ENCODE measurements at regions not wholly inside any gene's neighbourhood (a gene's known extent, or its start where the extent isn't known, plus 50 kb on each side); places are given as distances from the start of the nearest gene placed in this dataset.
"Not testable (repeated sequence)": the region's sequence is repeated elsewhere in the genome, so short reads cannot be mapped to it uniquely, and the experiment has no call there.

- no peaks in the 10 kb centered on the region for H3K9me2 ChIP-seq (replicated peaks; ENCODE audit: low read depth, low read length)
- no peaks in the 10 kb centered on the region for H3K36me3 ChIP-seq (ENCODE audit: insufficient read depth, low read length)
- H3K9me3 ChIP-seq (ENCODE audit: insufficient read depth, low read depth, low read length): no peaks in the 10 kb centered on the region
- no peaks in the 10 kb centered on the region for H3F3A ChIP-seq (ENCODE audit: low read depth)
- H2AFZ ChIP-seq (ENCODE audit: low read length): no peak overlapping the region
- no peak overlapping the region for H3K4me2 ChIP-seq (ENCODE audit: low read depth, low read length, poor library complexity, severe bottlenecking)
- H4K20me1 ChIP-seq (ENCODE audit: insufficient read depth, low read length, poor library complexity, severe bottlenecking): no peaks in the 10 kb centered on the region
- H3K4me3 ChIP-seq (ENCODE audit: low read length, poor library complexity, severe bottlenecking): no peak overlapping the region
- no peak overlapping the region for H3K9ac ChIP-seq (ENCODE audit: low read depth, low read length, poor library complexity, severe bottlenecking)
- H3K79me2 ChIP-seq (ENCODE audit: insufficient read depth, low read length): no peaks in the 10 kb centered on the region
- H3K4me1 ChIP-seq (ENCODE audit: insufficient read depth, low read length, poor library complexity, severe bottlenecking): no peaks in the 10 kb centered on the region
- H3K27me3 ChIP-seq (ENCODE audit: insufficient read depth, low read length, poor library complexity, severe bottlenecking): no peaks in the 10 kb centered on the region
- TF ChIP-seq EZH2phosphoT487 (IDR thresholded peaks at IDR 0.05; ENCODE audit: borderline replicate concordance): no peak
- TF ChIP-seq CTCF (conservative IDR thresholded peaks at IDR 0.05; ENCODE audit: low read length): no peak
These were observed 73.5 kb upstream of the CXorf66 start for GRCh38 chrX:140038842-140039241.

GRCh38 chrX:140034916-140035315, 69.6 kb upstream of the CXorf66 start:
- H3K4me3 ChIP-seq (ENCODE audit: low read length, poor library complexity, severe bottlenecking): no peak overlapping the region
- TF ChIP-seq CTCF (conservative IDR thresholded peaks at IDR 0.05; ENCODE audit: low read length) (0 out of 2 replicates have a peak, but pooled peaks have one; percentile 22), EZH2phosphoT487 (IDR thresholded peaks at IDR 0.05; ENCODE audit: borderline replicate concordance) (no peak)
- no peaks in the 10 kb centered on the region for H4K20me1 ChIP-seq (ENCODE audit: insufficient read depth, low read length, poor library complexity, severe bottlenecking)
- no peaks in the 10 kb centered on the region for H3F3A ChIP-seq (ENCODE audit: low read depth)
- H3K9me2 ChIP-seq (replicated peaks; ENCODE audit: low read depth, low read length): no peaks in the 10 kb centered on the region
- no peak overlapping the region for H3K4me2 ChIP-seq (ENCODE audit: low read depth, low read length, poor library complexity, severe bottlenecking)
- no peak overlapping the region for H2AFZ ChIP-seq (ENCODE audit: low read length)
- no peaks in the 10 kb centered on the region for H3K9me3 ChIP-seq (ENCODE audit: insufficient read depth, low read depth, low read length)
- no peaks in the 10 kb centered on the region for H3K4me1 ChIP-seq (ENCODE audit: insufficient read depth, low read length, poor library complexity, severe bottlenecking)
- no peaks in the 10 kb centered on the region for H3K36me3 ChIP-seq (ENCODE audit: insufficient read depth, low read length)
- no peaks in the 10 kb centered on the region for H3K79me2 ChIP-seq (ENCODE audit: insufficient read depth, low read length)
- no peak overlapping the region for H3K9ac ChIP-seq (ENCODE audit: low read depth, low read length, poor library complexity, severe bottlenecking)
- no peaks in the 10 kb centered on the region for H3K27me3 ChIP-seq (ENCODE audit: insufficient read depth, low read length, poor library complexity, severe bottlenecking)

GRCh38 chrX:140022482-140022881, 57.2 kb upstream of the CXorf66 start:
- no peaks in the 10 kb centered on the region for H3K27me3 ChIP-seq (ENCODE audit: insufficient read depth, low read length, poor library complexity, severe bottlenecking)
- H3K9me3 ChIP-seq (ENCODE audit: insufficient read depth, low read depth, low read length): no peaks in the 10 kb centered on the region
- H3K9me2 ChIP-seq (replicated peaks; ENCODE audit: low read depth, low read length): no peaks in the 10 kb centered on the region
- TF ChIP-seq EZH2phosphoT487 (IDR thresholded peaks at IDR 0.05; ENCODE audit: borderline replicate concordance) (no peak), CTCF (conservative IDR thresholded peaks at IDR 0.05; ENCODE audit: low read length) (no peak)
- H3K4me2 ChIP-seq (ENCODE audit: low read depth, low read length, poor library complexity, severe bottlenecking): no peak overlapping the region
- no peak overlapping the region for H3K4me3 ChIP-seq (ENCODE audit: low read length, poor library complexity, severe bottlenecking)
- H3K4me1 ChIP-seq (ENCODE audit: insufficient read depth, low read length, poor library complexity, severe bottlenecking): no peaks in the 10 kb centered on the region
- H4K20me1 ChIP-seq (ENCODE audit: insufficient read depth, low read length, poor library complexity, severe bottlenecking): no peaks in the 10 kb centered on the region
- H3K36me3 ChIP-seq (ENCODE audit: insufficient read depth, low read length): no peaks in the 10 kb centered on the region
- H3K79me2 ChIP-seq (ENCODE audit: insufficient read depth, low read length): no peaks in the 10 kb centered on the region
- H3F3A ChIP-seq (ENCODE audit: low read depth): no peaks in the 10 kb centered on the region
- H3K9ac ChIP-seq (ENCODE audit: low read depth, low read length, poor library complexity, severe bottlenecking): no peak overlapping the region
- no peak overlapping the region for H2AFZ ChIP-seq (ENCODE audit: low read length)

GRCh38 chrX:140019134-140019533, 53.8 kb upstream of the CXorf66 start:
- not testable (repeated sequence) for H3K36me3 ChIP-seq (ENCODE audit: insufficient read depth, low read length); H4K20me1 ChIP-seq (ENCODE audit: insufficient read depth, low read length, poor library complexity, severe bottlenecking); H3K79me2 ChIP-seq (ENCODE audit: insufficient read depth, low read length); H3K9me2 ChIP-seq (replicated peaks; ENCODE audit: low read depth, low read length); H3K9ac ChIP-seq (ENCODE audit: low read depth, low read length, poor library complexity, severe bottlenecking); H3K4me2 ChIP-seq (ENCODE audit: low read depth, low read length, poor library complexity, severe bottlenecking); H2AFZ ChIP-seq (ENCODE audit: low read length); H3K4me3 ChIP-seq (ENCODE audit: low read length, poor library complexity, severe bottlenecking); H3F3A ChIP-seq (ENCODE audit: low read depth); H3K4me1 ChIP-seq (ENCODE audit: insufficient read depth, low read length, poor library complexity, severe bottlenecking); H3K27me3 ChIP-seq (ENCODE audit: insufficient read depth, low read length, poor library complexity, severe bottlenecking); H3K9me3 ChIP-seq (ENCODE audit: insufficient read depth, low read depth, low read length)
